GM23338 (cell line): ENCODE measurements at regions not wholly inside any gene's neighbourhood (a gene's known extent, or its start where the extent isn't known, plus 50 kb on each side); places are given as distances from the start of the nearest gene placed in this dataset.

Experiments
- ATAC-seq: fragments of 200-7000 bp; cut with Tn5 transposase; 3 replicates; pipeline ENCODE4 v1.9.1; 2020
- DNase-seq: peaks from one replicate; pipeline ENCODE4 v3.0.0-alpha.2; 2015; ENCODE audit warnings: low spot score
- H2AFZ ChIP-seq: fragments of 200-600 bp; sonication (generic); 2 replicates; pipeline ENCODE4 v1.8.0; 2016; ENCODE audit warnings: antibody characterized with exemption, mild to moderate bottlenecking, moderate library complexity
- H3F3A ChIP-seq: fragments of 200-600 bp; sonication (generic); replicated peaks from 2 replicates; pipeline ENCODE4 v1.8.0; 2017; ENCODE audit warnings: antibody characterized with exemption, mixed run types, low read depth
- H3K27ac ChIP-seq: fragments of 200-600 bp; sonication (generic); 2 replicates; pipeline ENCODE4 v1.6.1; 2016; ENCODE audit warnings: low read depth
- H3K27me3 ChIP-seq: fragments of 200-600 bp; sonication (generic); 2 replicates; pipeline ENCODE4 v1.8.0; 2016; ENCODE audit warnings: mild to moderate bottlenecking, mixed run types, moderate library complexity; ENCODE audit not compliant: insufficient read depth
- H3K36me3 ChIP-seq: fragments of 200-600 bp; sonication (generic); 2 replicates; pipeline ENCODE4 v1.8.0; 2016; ENCODE audit warnings: mild to moderate bottlenecking; ENCODE audit not compliant: insufficient read depth
- H3K4me1 ChIP-seq: fragments of 200-600 bp; sonication (generic); 2 replicates; pipeline ENCODE4 v1.8.0; 2016; ENCODE audit warnings: mild to moderate bottlenecking, moderate library complexity; ENCODE audit not compliant: insufficient read depth
- H3K4me2 ChIP-seq: fragments of 200-600 bp; sonication (generic); 2 replicates; pipeline ENCODE4 v1.7.1; 2017; ENCODE audit warnings: mixed run types
- H3K4me3 ChIP-seq: fragments of 200-600 bp; sonication (generic); 2 replicates; pipeline ENCODE4 v1.6.1; 2016; ENCODE audit warnings: mixed run types
- H3K79me2 ChIP-seq: fragments of 200-600 bp; sonication (generic); replicated peaks from 2 replicates; pipeline ENCODE4 v1.8.0; 2017; ENCODE audit warnings: mild to moderate bottlenecking; ENCODE audit not compliant: insufficient read depth
- H3K9me2 ChIP-seq: fragments of 200-600 bp; sonication (generic); 2 replicates; pipeline ENCODE4 v1.8.0; 2017; ENCODE audit not compliant: insufficient read depth
- H4K20me1 ChIP-seq: fragments of 200-600 bp; sonication (generic); replicated peaks from 2 replicates; pipeline ENCODE4 v1.8.0; 2017; ENCODE audit warnings: mild to moderate bottlenecking; ENCODE audit not compliant: insufficient read depth
- H3K27ac Mint-ChIP-seq: 2 replicates; pipeline ENCODE4 v1.8.0; 2020; ENCODE audit warnings: inconsistent platforms, mild to moderate bottlenecking, moderate library complexity, mixed read lengths
- H3K27me3 Mint-ChIP-seq: 3 replicates; pipeline ENCODE4 v1.8.0; 2022; ENCODE audit warnings: low read depth, mild to moderate bottlenecking, moderate library complexity, mixed read lengths, inconsistent platforms; ENCODE audit not compliant: insufficient read depth, poor library complexity
- H3K36me3 Mint-ChIP-seq: 3 replicates; pipeline ENCODE4 v1.8.0; 2021; ENCODE audit warnings: low read depth, mild to moderate bottlenecking, inconsistent platforms, moderate library complexity, mixed read lengths
- H3K4me1 Mint-ChIP-seq: 3 replicates; pipeline ENCODE4 v1.8.0; 2020; ENCODE audit warnings: mild to moderate bottlenecking, inconsistent platforms, mixed read lengths
- H3K4me3 Mint-ChIP-seq: 3 replicates; pipeline ENCODE4 v1.8.0; 2021; ENCODE audit warnings: moderate library complexity, mild to moderate bottlenecking, inconsistent platforms, mixed read lengths
- H3K9me3 Mint-ChIP-seq: 3 replicates; pipeline ENCODE4 v1.8.0; 2020; ENCODE audit warnings: moderate library complexity, mild to moderate bottlenecking, inconsistent platforms, mixed read lengths
- EZH2 ChIP-seq: fragments of 200-600 bp; sonication (generic); IDR thresholded peaks from one replicate; pipeline ENCODE4 v1.8.0; 2017; ENCODE audit warnings: antibody characterized with exemption, mild to moderate bottlenecking, low read depth; ENCODE audit not compliant: unreplicated experiment
- EZH2phosphoT487 ChIP-seq: fragments of 200-600 bp; sonication (generic); IDR thresholded peaks from one replicate; pipeline ENCODE4 v1.8.1; 2018; ENCODE audit warnings: antibody characterized with exemption; ENCODE audit not compliant: unreplicated experiment
- NANOG ChIP-seq: IDR thresholded peaks from 2 replicates; pipeline ENCODE4 v1.6.1; 2016; ENCODE audit warnings: antibody characterized with exemption, borderline replicate concordance
- ZNF331 ChIP-seq: fragments of 250-450 bp; sonication (Bioruptor Pico); IDR thresholded peaks from 2 replicates; pipeline ENCODE4 v1.5.0; 2020; ENCODE audit warnings: low read depth, mild to moderate bottlenecking, moderate library complexity
- TF ChIP-seq, protein P1 (sequence below): fragments of 250-450 bp; sonication (Bioruptor Pico); IDR thresholded peaks from 2 replicates; pipeline ENCODE4 v1.5.0; 2020; ENCODE audit warnings: mild to moderate bottlenecking, moderate library complexity
- TF ChIP-seq, protein P2 (sequence below), 2 experiments: fragments of 200-600 bp in 1 of 2; sonication (generic) in 1 of 2; conservative IDR thresholded peaks; 2 replicates each; pipeline versions ENCODE4 v1.5.1 to v1.6.1; 2016 to 2017; ENCODE audit warnings: antibody characterized with exemption in 2 of 2, low read depth in 2 of 2, mild to moderate bottlenecking in 2 of 2, moderate library complexity in 1 of 2
- TF ChIP-seq, protein P3 (sequence below): IDR thresholded peaks from 2 replicates; pipeline ENCODE4 v1.6.1; 2016; ENCODE audit warnings: antibody characterized with exemption

DNA sequence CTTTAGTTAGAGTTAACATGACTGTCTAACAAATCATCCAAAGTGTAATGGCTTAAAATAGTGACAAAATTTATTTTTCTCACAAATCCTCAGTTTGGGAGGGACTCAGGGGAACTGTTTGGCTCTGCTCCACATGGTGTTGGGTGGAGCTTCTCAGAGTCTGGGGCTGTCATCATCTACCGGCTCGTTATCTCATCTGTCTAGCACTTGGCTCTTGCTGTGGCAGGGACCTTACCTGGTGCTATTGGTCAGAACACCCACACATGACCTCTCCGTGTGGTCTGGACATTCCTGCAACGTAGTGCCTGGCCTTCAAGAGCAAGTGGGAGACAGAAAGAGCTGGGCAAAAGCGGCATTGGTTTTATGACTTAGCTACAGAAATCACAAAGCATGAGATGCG is 866.9 kb upstream of the FRG1 start (continued):
- TF ChIP-seq, protein P1, sequence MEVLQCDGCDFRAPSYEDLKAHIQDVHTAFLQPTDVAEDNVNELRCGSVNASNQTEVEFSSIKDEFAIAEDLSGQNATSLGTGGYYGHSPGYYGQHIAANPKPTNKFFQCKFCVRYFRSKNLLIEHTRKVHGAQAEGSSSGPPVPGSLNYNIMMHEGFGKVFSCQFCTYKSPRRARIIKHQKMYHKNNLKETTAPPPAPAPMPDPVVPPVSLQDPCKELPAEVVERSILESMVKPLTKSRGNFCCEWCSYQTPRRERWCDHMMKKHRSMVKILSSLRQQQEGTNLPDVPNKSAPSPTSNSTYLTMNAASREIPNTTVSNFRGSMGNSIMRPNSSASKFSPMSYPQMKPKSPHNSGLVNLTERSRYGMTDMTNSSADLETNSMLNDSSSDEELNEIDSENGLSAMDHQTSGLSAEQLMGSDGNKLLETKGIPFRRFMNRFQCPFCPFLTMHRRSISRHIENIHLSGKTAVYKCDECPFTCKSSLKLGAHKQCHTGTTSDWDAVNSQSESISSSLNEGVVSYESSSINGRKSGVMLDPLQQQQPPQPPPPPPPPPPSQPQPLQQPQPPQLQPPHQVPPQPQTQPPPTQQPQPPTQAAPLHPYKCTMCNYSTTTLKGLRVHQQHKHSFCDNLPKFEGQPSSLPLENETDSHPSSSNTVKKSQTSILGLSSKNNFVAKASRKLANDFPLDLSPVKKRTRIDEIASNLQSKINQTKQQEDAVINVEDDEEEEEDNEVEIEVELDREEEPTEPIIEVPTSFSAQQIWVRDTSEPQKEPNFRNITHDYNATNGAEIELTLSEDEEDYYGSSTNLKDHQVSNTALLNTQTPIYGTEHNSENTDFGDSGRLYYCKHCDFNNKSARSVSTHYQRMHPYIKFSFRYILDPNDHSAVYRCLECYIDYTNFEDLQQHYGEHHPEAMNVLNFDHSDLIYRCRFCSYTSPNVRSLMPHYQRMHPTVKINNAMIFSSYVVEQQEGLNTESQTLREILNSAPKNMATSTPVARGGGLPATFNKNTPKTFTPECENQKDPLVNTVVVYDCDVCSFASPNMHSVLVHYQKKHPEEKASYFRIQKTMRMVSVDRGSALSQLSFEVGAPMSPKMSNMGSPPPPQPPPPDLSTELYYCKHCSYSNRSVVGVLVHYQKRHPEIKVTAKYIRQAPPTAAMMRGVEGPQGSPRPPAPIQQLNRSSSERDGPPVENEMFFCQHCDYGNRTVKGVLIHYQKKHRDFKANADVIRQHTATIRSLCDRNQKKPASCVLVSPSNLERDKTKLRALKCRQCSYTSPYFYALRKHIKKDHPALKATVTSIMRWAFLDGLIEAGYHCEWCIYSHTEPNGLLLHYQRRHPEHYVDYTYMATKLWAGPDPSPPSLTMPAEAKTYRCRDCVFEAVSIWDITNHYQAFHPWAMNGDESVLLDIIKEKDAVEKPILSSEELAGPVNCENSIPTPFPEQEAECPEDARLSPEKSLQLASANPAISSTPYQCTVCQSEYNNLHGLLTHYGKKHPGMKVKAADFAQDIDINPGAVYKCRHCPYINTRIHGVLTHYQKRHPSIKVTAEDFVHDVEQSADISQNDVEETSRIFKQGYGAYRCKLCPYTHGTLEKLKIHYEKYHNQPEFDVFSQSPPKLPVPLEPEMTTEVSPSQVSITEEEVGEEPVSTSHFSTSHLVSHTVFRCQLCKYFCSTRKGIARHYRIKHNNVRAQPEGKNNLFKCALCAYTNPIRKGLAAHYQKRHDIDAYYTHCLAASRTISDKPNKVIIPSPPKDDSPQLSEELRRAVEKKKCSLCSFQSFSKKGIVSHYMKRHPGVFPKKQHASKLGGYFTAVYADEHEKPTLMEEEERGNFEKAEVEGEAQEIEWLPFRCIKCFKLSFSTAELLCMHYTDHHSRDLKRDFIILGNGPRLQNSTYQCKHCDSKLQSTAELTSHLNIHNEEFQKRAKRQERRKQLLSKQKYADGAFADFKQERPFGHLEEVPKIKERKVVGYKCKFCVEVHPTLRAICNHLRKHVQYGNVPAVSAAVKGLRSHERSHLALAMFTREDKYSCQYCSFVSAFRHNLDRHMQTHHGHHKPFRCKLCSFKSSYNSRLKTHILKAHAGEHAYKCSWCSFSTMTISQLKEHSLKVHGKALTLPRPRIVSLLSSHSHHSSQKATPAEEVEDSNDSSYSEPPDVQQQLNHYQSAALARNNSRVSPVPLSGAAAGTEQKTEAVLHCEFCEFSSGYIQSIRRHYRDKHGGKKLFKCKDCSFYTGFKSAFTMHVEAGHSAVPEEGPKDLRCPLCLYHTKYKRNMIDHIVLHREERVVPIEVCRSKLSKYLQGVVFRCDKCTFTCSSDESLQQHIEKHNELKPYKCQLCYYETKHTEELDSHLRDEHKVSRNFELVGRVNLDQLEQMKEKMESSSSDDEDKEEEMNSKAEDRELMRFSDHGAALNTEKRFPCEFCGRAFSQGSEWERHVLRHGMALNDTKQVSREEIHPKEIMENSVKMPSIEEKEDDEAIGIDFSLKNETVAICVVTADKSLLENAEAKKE (CRISPR knock-in tag) = no peak
- TF ChIP-seq NANOG (no peak), ZNF331 (CRISPR knock-in tag) (no peak), EZH2 (no peak)

DNA sequence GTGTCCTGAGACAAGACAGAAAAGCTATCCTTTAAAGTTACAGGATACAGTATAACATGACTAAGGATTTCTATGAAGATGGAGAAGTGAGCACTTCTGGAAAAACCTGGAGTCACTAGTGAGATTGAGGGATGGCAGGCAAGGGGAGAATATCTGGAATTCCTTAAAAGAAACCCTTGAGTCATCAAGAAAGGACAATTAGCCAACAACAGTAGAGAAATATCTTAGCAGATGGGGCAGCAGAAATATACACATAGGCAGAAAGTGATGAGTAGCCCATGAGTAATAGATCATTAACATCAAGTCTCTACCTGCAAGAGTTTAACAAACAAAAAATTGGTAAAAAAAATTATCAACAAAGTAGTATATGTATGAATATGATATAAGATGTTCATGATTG is 858.8 kb upstream of the FRG1 start:
- ATAC-seq (no peak), DNase-seq (no peak)
- H3K9me3 Mint-ChIP-seq = no peaks in the 10 kb centered on the region; the same call in 1 of the 3 replicates
- Histone ChIP-seq H3K79me2 (no peaks in the 10 kb centered on the region), H2AFZ (no peak overlapping the region), H3F3A (no peaks in the 10 kb centered on the region), H3K4me1 (no peaks in the 10 kb centered on the region), H4K20me1 (no peaks in the 10 kb centered on the region), H3K9me2 (no peaks in the 10 kb centered on the region), H3K27me3 (no peaks in the 10 kb centered on the region), H3K4me2 (no peak overlapping the region), H3K27ac (no peak overlapping the region), H3K4me3 (no peak overlapping the region), H3K36me3 (no peaks in the 10 kb centered on the region; the same call in 1 of the 2 replicates)
- H3K4me1 Mint-ChIP-seq = peaks cover 6% of the 10 kb centered on the region
- H3K27ac Mint-ChIP-seq = no peak overlapping the region
- no peak overlapping the region for H3K4me3 Mint-ChIP-seq
- peaks cover 4% of the 10 kb centered on the region; the same call in 2 of the 3 replicates for H3K36me3 Mint-ChIP-seq
- no peaks in the 10 kb centered on the region for H3K27me3 Mint-ChIP-seq
- TF ChIP-seq, protein P2, sequence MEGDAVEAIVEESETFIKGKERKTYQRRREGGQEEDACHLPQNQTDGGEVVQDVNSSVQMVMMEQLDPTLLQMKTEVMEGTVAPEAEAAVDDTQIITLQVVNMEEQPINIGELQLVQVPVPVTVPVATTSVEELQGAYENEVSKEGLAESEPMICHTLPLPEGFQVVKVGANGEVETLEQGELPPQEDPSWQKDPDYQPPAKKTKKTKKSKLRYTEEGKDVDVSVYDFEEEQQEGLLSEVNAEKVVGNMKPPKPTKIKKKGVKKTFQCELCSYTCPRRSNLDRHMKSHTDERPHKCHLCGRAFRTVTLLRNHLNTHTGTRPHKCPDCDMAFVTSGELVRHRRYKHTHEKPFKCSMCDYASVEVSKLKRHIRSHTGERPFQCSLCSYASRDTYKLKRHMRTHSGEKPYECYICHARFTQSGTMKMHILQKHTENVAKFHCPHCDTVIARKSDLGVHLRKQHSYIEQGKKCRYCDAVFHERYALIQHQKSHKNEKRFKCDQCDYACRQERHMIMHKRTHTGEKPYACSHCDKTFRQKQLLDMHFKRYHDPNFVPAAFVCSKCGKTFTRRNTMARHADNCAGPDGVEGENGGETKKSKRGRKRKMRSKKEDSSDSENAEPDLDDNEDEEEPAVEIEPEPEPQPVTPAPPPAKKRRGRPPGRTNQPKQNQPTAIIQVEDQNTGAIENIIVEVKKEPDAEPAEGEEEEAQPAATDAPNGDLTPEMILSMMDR (conservative IDR thresholded peaks at IDR 0.05; ENCODE audit: low read depth in 2 of 2) = no peak
- TF ChIP-seq ZNF331 (CRISPR knock-in tag) = no peak
- TF ChIP-seq, protein P1 (CRISPR knock-in tag) = no peak
- TF ChIP-seq, protein P3, sequence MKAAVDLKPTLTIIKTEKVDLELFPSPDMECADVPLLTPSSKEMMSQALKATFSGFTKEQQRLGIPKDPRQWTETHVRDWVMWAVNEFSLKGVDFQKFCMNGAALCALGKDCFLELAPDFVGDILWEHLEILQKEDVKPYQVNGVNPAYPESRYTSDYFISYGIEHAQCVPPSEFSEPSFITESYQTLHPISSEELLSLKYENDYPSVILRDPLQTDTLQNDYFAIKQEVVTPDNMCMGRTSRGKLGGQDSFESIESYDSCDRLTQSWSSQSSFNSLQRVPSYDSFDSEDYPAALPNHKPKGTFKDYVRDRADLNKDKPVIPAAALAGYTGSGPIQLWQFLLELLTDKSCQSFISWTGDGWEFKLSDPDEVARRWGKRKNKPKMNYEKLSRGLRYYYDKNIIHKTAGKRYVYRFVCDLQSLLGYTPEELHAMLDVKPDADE = no peak
- TF ChIP-seq EZH2phosphoT487 = no peak
